Neural cell (in vitro differentiated cells): ENCODE measurements at regions not wholly inside any gene's neighbourhood (a gene's known extent, or its start where the extent isn't known, plus 50 kb on each side); places are given as distances from the start of the nearest gene placed in this dataset.

Source experiments
- H2AFZ ChIP-seq: fragments of 200-600, 300-800 bp; sonication (generic), shearing (Covaris generic); 2 replicates; pipeline ENCODE4 v1.6.0; 2014; ENCODE audit warnings: low read depth, mild to moderate bottlenecking, antibody characterized with exemption, low read length, moderate library complexity
- H3F3A ChIP-seq: fragments of 200-600 bp; shearing (Covaris generic); 2 replicates; pipeline ENCODE4 v1.6.1; 2016; ENCODE audit warnings: mild to moderate bottlenecking, moderate library complexity, mixed read lengths, antibody characterized with exemption, low read length; ENCODE audit not compliant: insufficient read depth, poor library complexity, severe bottlenecking
- H3K27ac ChIP-seq: fragments of 200-600, 300-800 bp; sonication (generic), shearing (Covaris generic); 2 replicates; pipeline ENCODE4 v1.5.1; 2014; ENCODE audit warnings: mild to moderate bottlenecking, low read length, moderate library complexity
- H3K27me3 ChIP-seq: fragments of 300-800, 200-600 bp; sonication (generic), shearing (Covaris generic); 2 replicates; pipeline ENCODE4 v1.6.0; 2014; ENCODE audit warnings: mild to moderate bottlenecking, low read depth, low read length, moderate library complexity; ENCODE audit not compliant: insufficient read depth
- H3K36me3 ChIP-seq: fragments of 300-800, 200-600 bp; sonication (generic), shearing (Covaris generic); 2 replicates; pipeline ENCODE4 v1.5.1; 2014; ENCODE audit warnings: mild to moderate bottlenecking, antibody characterized with exemption, low read length, moderate library complexity; ENCODE audit not compliant: insufficient read depth
- H3K4me2 ChIP-seq: fragments of 300-800, 200-600 bp; sonication (generic), shearing (Covaris generic); 2 replicates; pipeline ENCODE4 v1.6.0; 2014; ENCODE audit warnings: mild to moderate bottlenecking, low read length
- H3K4me3 ChIP-seq: fragments of 300-800, 200-600 bp; sonication (generic), shearing (Covaris generic); 2 replicates; pipeline ENCODE4 v1.5.1; 2014; ENCODE audit warnings: mild to moderate bottlenecking, low read length, moderate library complexity
- H3K79me2 ChIP-seq: fragments of 200-600 bp; shearing (Covaris generic); replicated peaks from 2 replicates; pipeline ENCODE4 v1.6.0; 2014; ENCODE audit warnings: mild to moderate bottlenecking, low read length, moderate library complexity; ENCODE audit not compliant: insufficient read depth
- H3K9ac ChIP-seq: fragments of 300-800, 200-600 bp; sonication (generic), shearing (Covaris generic); 2 replicates; pipeline ENCODE4 v1.6.1; 2016; ENCODE audit warnings: mild to moderate bottlenecking, low read length, mixed read lengths
- H3K9me2 ChIP-seq: fragments of 200-600 bp; shearing (Covaris generic); 2 replicates; pipeline ENCODE4 v1.6.1; 2016; ENCODE audit warnings: mild to moderate bottlenecking, low read length, mixed read lengths; ENCODE audit not compliant: insufficient read depth
- H3K9me3 ChIP-seq: fragments of 200-600, 300-800 bp; sonication (generic), shearing (Covaris generic); 2 replicates; pipeline ENCODE4 v1.6.1; 2016; ENCODE audit warnings: mild to moderate bottlenecking, mixed run types, low read length, moderate library complexity, mixed read lengths
- H4K20me1 ChIP-seq: fragments of 200-600 bp; shearing (Covaris generic); 2 replicates; pipeline ENCODE4 v1.6.1; 2016; ENCODE audit warnings: mild to moderate bottlenecking, mixed run types; ENCODE audit not compliant: insufficient read depth
- CTCF ChIP-seq: fragments of 450-650 bp; IDR thresholded peaks from 2 replicates; pipeline ENCODE4 v1.5.1; 2014; ENCODE audit warnings: antibody characterized with exemption, mild to moderate bottlenecking, moderate library complexity; ENCODE audit not compliant: poor library complexity, severe bottlenecking
- EP300 ChIP-seq: fragments of 450-650 bp; conservative IDR thresholded peaks from 2 replicates; pipeline ENCODE4 v1.6.1; 2014; ENCODE audit warnings: antibody characterized with exemption, mild to moderate bottlenecking, moderate library complexity; ENCODE audit not compliant: poor library complexity, severe bottlenecking
- EZH2 ChIP-seq: fragments of 200-600, 300-800 bp; shearing (Covaris generic), sonication (generic); IDR thresholded peaks from 2 replicates; pipeline ENCODE4 v1.6.1; 2014; ENCODE audit warnings: antibody characterized with exemption, low read length, borderline replicate concordance, mild to moderate bottlenecking; ENCODE audit not compliant: insufficient read depth, poor library complexity, severe bottlenecking
- MXI1 ChIP-seq: fragments of 450-650 bp; conservative IDR thresholded peaks from 2 replicates; pipeline ENCODE4 v1.6.1; 2014; ENCODE audit warnings: antibody characterized with exemption, mild to moderate bottlenecking; ENCODE audit not compliant: poor library complexity, severe bottlenecking
- POLR2AphosphoS5 ChIP-seq: IDR thresholded peaks from 2 replicates; pipeline ENCODE4 v1.6.1; 2012
- RAD21 ChIP-seq: fragments of 450-650 bp; conservative IDR thresholded peaks from 2 replicates; pipeline ENCODE4 v1.6.1; 2014; ENCODE audit warnings: antibody characterized with exemption, mild to moderate bottlenecking, moderate library complexity
- REST ChIP-seq: IDR thresholded peaks from 2 replicates; pipeline ENCODE4 v1.6.1; 2012; ENCODE audit warnings: borderline replicate concordance
- SMC3 ChIP-seq: fragments of 450-650 bp; conservative IDR thresholded peaks from 2 replicates; pipeline ENCODE4 v1.6.1; 2014; ENCODE audit warnings: antibody characterized with exemption, mild to moderate bottlenecking, moderate library complexity; ENCODE audit not compliant: poor library complexity
- TAF1 ChIP-seq: IDR thresholded peaks from 2 replicates; pipeline ENCODE4 v1.6.1; 2012; ENCODE audit warnings: low read depth

DNA sequence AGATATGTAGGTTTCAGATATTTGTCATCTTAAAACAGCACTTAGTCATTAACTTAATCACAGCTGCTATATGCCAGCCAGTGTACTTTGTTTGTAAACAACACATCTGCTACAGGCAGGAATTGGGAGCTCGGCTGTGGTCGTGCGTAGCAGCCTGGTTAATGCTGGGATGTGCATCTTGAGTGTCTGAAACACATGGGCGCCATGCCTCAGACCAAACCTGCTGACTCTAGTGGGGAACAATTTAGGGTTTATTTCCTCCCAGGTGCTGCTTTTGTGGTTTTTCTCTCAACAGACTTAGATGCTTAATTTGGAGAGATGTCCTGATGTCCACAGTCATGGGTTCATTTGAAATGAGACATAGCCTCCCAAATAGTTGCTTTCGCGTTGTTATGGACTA is 238.5 kb upstream of the TMTC4 start:
- Histone ChIP-seq H3K36me3 (no peaks in the 10 kb centered on the region), H2AFZ (no peak overlapping the region), H3F3A (no peaks in the 10 kb centered on the region), H3K4me3 (no peak overlapping the region), H3K9ac (no peak overlapping the region), H3K4me2 (no peak overlapping the region), H3K27ac (no peak overlapping the region), H4K20me1 (no peaks in the 10 kb centered on the region), H3K27me3 (no peaks in the 10 kb centered on the region), H3K9me3 (no peaks in the 10 kb centered on the region), H3K9me2 (no peaks in the 10 kb centered on the region), H3K79me2 (no peaks in the 10 kb centered on the region)
- TF ChIP-seq RAD21 (no peak), SMC3 (no peak), EZH2 (no peak), REST (no peak), TAF1 (no peak), MXI1 (no peak), POLR2AphosphoS5 (no peak), EP300 (no peak), CTCF (no peak)

- H3K27me3 ChIP-seq: no peaks in the 10 kb centered on the region
- H3K4me2 ChIP-seq: no peak overlapping the region
- no peak overlapping the region for H3K9ac ChIP-seq
- no peaks in the 10 kb centered on the region for H4K20me1 ChIP-seq
- peaks cover 3% of the 10 kb centered on the region for H3F3A ChIP-seq
- H3K9me2 ChIP-seq: no peaks in the 10 kb centered on the region
- H3K4me3 ChIP-seq: no peak overlapping the region
- no peak for TF ChIP-seq MXI1
- TF ChIP-seq TAF1: no peak
- no peak for TF ChIP-seq REST
- no peak for TF ChIP-seq EP300
- no peak for TF ChIP-seq SMC3
- TF ChIP-seq POLR2AphosphoS5: no peak
- no peak for TF ChIP-seq EZH2
- TF ChIP-seq CTCF: no peak
- TF ChIP-seq RAD21: no peak
- no peaks in the 10 kb centered on the region for H3K36me3 ChIP-seq
- H3K79me2 ChIP-seq: no peaks in the 10 kb centered on the region
- no peaks in the 10 kb centered on the region for H3K9me3 ChIP-seq
- no peak overlapping the region for H3K27ac ChIP-seq
- H2AFZ ChIP-seq: no peak overlapping the region
Observed at GRCh38 chr13:100904293-100904976, 229.8 kb upstream of the TMTC4 start.
